DMS114 treated with DMSO at 0.1 percent for 48 hours (cell line): ENCODE measurements at regions not wholly inside any gene's neighbourhood (a gene's known extent, or its start where the extent isn't known, plus 50 kb on each side); places are given as distances from the start of the nearest gene placed in this dataset.
"Not testable (repeated sequence)": the region's sequence is repeated elsewhere in the genome, so short reads cannot be mapped to it uniquely, and the experiment has no call there.

ENCODE experiments used
- DNase-seq: peaks from one replicate; lab custom pipeline; 2025; ENCODE audit not compliant: unreplicated experiment; lab: John Stamatoyannopoulos, UW

DNA sequence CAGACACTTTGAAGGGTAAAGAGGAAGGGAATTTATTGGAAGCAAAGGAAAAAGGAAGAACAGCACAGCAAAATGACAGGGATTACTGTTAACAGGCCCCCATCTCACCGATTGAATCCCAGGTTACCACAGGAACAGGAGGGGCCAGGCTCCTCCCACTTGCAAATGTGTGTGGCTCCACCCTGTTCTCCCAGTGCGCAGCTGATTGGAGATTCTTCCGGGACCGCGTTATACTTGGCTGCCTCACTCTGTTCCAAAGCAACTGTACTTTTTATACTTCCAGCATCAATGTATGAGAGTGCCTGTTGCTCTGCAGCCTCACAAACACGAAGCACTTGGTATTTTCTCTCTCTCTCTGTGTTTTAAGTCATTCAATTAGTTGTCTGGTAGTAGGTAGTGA is 273.6 kb upstream of the MDGA2 start:
- no peak for DNase-seq

DNA sequence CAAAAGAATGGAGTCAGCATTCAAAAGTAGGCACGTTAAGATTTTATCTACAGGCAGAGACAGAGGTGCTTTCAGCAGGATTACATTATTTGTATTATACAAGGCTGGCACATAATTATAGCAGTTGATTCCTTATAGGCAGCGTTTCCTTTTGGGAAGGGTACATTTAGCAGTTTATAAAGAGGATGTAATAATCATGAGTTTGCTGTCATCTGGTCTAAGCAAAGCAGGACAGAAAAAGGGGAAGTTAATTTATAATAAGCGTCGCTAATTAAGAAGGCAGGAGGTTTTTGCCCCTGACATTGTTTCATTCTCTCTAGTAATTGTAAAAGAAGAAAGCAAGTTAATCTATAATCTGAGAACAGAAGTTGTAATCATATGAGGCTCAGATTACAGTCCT is 259.9 kb upstream of the MDGA2 start:
- no peak for DNase-seq

DNA sequence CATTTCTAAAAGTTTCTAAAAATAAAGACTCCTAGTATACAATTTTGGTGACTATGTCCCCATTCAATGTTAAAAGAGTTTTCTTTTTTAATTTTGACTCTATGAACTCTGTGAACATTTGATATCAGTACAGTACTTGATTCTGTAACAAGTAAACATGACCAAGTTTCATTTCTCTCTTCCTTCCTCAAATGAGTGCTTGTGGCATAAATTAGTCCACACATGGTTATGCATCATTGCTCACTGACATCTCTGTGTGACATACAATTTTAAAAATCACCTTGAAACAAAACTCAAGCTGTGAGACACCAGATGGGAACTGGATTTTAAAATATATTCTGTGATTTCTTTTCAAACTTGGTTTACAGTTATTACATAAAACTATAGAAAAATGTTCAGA is 253.9 kb upstream of the MDGA2 start:
- no peak for DNase-seq

DNA sequence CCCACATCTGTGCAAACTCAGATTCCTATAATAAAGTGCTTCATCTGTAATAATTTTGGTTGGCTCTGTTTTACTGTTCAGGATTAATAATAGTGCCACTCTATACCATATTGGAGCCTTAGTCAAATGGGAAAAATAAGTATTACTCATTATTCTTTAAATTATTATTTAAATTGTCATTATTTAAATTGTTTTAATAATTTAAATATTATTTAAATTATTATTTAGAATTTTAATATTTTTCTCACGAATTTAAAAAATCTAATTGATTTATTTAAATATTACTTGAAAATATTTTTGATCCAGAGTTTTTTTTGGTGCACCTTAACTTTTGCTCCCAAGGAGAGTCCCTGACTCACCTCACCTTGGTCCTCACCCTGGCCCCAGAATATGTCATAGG is 245.7 kb upstream of the MDGA2 start:
- no peak for DNase-seq

DNA sequence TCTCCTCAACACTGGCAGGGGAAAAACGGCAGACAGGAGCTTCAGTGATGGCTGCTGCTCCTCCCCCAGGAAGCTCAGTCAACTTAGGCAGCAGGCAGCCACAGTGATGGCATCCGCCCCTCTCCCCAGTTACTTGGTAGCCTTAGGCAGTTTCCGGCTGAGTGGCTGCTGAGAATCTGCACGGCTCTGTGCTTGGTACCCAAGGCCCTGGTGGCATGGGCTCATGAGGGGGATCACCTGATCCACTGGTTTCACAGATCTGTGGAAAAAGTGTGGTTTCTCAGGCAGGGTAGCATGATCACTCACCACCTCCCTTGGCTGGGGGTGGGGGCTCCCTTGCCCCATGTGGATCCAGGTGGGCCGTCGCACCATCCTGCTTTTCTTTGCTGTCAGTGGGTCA is 244.6 kb upstream of the MDGA2 start:
- no peak for DNase-seq

DNA sequence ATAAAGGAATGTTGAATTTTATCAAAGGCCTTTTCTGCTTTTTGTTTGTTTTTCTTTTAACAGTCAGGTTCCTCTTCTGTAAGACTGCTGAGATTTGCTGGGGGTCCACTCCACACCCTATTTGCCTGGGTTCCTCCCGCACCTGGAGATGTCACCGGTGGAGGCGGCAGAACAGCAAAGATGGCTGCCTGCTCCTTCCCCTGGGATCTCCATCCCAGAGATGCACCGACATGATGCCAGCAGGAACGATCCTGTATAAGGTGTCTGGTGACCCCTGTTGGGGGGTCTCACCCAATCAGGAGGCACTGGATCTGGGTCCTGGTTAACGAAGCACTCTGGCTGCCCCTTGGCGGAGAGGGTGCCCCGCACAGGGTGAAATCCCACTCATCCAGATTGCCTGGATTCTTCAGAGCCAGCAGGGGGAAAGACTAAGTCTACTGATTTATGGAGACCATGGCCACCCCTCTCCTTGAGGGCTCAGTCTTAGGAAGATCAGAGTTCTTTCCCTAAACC is 244.0 kb upstream of the MDGA2 start:
- DNase-seq: no peak

DNA sequence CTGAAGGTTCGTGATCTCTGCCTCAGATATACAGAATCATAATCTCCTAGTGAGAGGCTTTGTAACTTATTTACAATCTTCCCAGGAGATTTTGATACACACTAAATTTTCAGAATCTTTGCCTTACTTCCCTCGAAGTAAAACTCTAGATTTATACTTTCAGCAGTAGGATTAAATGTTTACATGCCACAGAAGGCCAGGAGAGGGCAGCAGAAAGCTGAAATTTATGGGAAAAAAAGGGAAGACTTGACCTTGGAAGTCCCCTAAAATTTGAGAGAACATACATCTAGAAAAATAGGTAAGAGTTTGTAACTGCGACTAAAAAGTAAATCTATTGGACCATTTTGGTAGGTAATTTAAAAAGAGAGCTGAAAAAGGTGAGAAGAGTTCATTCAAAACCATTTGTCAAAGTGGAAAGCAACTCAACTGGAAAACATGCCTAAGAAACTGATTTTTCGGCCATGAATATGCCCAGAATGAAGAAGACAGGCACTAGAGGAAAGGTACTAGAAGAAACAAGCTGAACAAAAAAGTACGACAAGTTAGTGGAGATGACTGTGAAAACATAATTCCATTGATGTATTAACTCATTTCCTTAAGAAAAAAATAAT is 242.0 kb upstream of the MDGA2 start:
- peak; percentile 5 for DNase-seq

DNA sequence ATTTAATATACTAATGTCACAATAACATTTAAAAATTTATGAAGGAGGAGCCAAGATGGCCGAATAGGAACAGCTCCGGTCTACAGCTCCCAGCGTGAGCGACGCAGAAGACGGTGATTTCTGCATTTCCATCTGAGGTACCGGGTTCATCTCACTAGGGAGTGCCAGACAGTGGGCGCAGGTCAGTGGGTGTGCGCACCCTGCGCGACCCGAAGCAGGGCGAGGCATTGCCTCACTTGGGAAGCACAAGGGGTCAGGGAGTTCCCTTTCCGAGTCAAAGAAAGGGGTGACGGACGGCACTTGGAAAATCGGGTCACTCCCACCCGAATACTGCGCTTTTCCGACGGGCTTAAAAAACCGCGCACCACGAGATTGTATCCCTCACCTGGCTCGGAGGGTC is 225.7 kb upstream of the MDGA2 start:
- not testable (repeated sequence) for DNase-seq

DNA sequence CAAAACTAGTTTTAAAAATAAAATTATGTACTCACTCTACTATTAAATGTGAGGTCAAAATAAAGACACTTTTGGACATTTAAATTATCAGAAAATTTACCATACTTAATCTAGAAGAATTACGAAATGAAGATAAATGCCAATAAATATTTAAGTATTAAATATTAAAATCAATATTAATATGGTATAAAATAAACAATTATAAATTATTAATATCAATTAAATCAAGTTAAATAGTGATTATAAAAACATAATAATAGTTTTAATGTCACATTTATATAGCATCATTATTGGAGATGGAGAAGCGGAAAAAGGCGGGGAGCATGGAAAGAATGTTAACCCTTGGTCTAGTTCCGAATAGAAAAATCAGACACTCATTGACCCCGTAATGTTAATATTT is 224.3 kb upstream of the MDGA2 start:
- DNase-seq: no peak

DNA sequence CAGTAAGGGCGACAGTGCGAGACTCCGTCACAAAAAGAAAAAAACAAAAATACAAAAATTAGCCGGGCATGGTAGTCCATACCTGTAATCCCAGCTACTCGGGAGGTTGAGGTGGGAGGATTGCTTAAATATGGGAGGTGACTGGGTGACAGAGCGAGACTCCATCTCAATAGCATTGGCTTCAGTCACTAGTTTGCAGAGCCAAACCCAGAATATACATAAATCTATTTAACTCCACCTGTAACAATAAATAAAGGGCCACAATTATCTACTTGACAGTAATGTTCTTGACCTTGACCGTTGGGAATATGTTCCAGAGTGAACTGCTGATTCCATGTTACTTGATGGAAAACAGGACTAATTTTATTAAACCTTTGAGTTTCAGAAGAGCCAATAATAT is 198.9 kb upstream of the MDGA2 start:
- no peak for DNase-seq

DNA sequence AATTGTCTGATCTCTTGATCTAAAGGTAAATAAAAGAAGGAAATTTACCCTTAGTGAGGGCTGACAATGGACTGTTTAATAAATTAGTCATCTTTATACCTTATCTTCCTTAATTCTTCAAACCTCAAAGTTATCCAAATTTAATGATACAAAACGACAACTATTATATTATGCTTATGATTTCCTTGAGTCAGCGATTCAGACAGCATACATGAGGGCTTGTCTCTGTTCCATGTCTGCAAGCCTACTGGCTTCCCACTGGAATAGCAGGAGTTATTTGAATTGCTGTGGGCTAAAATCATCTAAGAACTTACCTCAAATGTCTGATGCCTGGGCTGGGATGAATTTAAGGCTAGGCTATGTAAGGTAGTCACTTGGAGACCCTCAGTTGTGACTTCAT is 197.2 kb upstream of the MDGA2 start:
- DNase-seq: no peak

DNA sequence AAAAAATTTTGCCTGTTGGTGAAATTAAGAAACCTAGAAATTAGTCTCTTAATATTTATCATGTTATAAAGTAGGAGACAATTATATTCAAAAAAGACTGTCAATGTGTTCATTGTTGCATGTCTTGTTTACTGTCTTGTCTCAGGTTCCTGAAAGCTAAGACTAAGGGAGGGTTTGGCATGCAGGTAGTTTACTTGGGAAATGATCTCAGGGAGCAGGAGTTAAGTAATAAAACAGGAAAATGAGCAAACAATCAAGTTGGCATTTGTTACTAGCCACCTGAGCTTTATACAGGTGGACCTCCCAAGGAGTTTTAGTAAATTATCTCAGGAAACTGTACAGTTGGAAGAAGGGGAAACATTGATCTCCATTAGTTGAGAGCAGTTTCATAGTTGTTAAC is 188.0 kb upstream of the MDGA2 start:
- DNase-seq: no peak

DNA sequence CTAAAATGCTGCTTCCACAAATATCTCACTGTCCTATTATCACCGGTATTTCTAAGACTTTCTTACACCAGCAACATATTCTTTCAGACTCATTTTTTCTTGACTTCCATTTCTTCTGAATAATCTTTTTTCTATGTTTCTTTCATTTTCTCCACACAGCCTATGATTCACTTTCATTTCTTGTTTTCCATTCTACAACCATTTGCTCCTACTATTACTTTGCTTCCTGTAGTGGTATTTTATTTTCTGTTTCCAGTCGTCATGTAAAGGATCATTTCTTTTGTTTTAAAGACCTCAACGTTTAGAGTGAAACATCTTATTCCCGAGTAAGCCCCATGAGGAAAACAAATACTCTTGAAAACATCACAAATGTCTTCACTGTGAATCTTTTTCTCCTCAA is 182.2 kb upstream of the MDGA2 start:
- no peak for DNase-seq

DNA sequence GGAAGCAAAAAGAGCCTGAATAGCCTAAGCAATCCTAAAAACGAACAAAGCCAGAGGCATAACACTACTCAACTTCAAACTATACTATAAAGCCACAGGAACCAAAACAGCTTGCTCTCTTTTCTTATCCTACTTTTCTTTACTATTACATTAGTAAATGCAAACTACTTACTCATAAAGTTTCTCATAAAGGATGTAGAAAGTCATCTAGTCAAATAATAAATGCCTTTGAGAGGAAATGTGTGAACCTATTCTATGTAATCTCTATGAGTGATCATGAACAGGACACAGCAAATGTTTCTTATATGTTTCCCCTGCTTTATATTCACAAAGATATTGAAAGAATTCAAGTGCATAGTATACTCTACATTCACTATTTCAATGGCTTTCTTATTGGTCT is 176.9 kb upstream of the MDGA2 start:
- DNase-seq: no peak

DNA sequence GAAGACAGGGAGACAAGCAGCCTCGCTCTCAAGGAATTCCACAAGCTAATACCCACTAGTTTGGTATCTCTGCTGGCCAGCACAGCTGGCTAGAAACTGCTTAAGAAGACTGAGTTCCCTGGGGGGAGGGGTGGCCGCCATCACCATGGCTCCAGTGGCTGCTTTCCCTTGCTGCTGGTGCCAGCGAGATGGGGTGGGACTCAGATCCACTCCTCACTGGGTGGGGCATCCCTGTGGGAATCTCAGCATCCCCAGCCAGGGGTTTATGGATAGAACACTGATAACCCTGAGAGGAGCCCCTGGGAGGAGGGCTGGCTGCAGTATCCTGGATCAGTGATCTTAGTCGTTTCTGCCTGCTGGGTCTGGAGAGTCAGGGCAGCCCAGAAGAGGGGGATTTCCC is 170.6 kb upstream of the MDGA2 start:
- DNase-seq: no peak

DNA sequence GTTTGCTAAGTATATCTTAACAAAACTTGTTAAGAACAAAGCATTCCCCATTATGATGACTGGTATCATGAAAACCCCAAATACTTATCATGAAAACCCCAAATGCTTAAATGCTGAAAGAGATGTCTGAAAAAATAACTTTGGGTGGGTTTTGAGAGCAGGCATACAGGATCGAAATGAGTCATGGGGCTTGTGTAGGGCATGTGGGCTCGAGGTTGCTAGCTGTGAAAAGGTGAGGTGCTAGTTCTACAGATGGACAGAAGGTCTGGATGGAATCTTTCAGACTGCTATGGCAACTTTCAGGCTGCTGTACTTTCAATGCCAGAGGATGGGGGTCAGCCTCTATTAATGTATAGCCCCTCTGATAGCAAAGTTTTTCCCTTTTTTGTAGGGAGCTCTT is 167.8 kb upstream of the MDGA2 start:
- DNase-seq: no peak

DNA sequence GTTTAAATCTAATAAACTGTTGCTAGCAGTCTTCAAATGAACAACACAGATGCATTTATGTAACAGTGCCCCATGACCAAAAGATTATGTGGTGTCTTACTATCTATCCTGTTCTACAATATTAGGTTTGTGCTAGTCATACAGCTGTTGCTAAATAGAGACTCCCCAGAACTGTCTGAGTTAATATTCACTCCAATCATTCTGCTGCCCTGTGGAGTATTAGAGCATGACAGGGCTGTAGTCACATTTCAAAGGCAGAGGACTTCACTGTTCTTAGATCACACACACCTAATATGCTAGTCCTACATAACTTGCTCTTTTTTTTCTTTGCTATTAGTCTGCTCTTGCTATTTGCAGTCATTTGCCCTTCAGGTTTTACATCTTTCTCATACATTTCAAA is 157.6 kb upstream of the MDGA2 start:
- no peak for DNase-seq

DNA sequence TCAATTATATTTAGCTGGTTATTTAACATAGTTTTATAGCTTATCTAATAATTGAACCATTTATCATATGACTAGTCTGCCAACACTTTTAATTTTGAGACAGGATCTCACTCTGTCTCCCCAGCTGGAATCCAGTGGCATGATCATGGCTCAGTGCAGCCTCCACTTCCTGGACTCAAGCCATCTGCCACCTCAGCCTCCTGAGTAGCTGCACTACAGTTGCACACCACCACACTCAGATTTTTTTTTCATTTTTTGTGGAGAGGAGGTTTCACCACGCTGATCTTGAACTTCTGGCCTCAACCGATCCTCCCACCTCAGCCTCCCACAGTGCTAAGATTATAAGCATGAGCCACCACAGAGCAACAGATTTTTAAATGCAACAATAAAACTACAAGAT is 151.4 kb upstream of the MDGA2 start:
- no peak for DNase-seq

DNA sequence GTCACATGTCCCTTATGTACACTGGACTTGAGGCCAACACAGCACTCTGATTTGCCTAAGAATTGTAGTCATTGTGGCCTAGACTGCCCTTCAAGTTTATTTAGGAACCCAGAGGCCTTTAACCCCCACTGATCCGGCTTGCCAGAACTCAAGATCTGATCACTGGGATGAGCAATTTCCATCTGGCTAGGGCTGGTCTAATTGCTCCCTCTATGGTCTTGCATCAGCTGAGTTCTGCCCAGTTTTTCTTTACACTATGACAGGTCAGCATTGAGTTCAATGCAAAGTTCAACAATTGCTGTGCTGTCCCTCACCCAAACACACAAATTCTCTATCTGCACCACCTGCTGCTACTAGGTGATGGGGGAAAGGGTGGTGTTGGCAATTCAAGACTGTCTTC is 146.9 kb upstream of the MDGA2 start:
- DNase-seq: no peak

DNA sequence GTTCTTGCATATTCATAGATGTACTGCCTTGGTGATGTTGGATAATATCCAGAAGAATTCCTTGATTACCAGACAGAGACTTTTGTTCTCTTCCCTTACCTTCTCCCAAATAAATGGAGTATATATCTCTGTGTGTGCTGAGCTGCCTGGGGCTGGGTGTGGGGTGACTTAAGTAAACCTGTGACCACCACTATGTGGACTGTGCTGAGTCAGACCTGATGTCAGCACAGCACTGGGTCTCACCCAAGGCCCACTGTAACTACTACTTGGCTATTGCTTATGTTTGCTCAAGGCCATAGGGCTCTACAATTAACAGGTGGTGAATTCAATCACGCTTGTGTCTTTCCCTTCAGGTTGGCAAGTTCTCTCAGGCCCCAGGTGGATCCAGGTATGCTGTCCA is 145.7 kb upstream of the MDGA2 start:
- DNase-seq: no peak

DNA sequence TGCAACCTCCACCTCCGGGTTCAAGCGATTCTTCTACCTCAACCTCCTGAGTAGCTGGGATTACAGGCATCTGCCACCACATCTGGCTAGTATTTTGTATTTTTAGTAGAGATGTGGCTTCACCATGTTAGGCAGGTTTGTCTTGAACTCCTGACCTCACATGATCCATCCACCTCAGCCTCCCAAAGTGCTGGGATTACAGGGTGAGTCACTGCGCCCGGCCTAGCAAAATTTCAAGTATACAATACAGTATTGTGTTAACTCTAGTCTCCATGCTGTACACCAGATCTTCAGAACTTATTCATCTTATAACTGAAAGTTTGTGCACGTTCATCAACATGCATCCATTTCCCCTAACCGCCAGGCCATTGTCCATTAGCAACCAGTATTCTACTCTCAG is 115.1 kb upstream of the MDGA2 start:
- DNase-seq: no peak

DNA sequence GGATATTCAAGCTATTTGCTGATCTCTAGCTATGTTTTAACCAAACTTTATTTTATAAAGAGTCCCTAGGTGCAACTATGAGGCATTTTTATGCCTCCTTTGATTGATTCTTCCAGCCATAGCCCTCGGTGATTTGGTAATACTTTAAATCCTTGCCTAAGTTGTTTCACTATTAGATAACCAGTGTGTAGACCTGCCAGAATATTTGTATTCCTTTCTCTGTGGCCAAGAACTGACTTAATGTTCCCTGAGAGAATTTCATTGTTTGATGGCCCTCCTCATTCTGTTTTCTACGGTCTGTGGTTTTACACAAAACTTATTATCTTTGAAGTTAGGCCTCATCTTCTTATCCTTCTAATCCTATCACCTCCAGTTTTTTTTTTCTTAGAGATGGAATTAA is 109.7 kb upstream of the MDGA2 start:
- DNase-seq: no peak

DNA sequence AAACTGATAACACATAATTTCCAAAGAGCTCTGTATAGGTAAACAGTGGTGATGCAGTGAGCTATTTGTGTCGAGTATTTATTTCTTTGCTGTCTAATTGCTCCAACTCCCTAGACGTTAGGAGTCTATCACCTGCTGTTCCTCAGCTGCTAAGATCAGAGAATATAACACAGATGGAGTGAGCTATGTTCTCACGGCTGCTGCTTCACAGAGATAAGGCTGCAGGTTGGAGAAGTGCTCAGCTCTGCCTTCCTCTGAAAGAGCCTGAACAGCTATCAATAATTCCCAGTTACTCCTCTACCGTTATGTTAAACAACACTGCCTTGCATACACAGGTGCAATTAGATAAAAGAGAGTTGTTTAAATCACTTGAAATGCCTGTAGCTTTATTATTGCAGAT is 103.2 kb upstream of the MDGA2 start:
- no peak for DNase-seq

DNA sequence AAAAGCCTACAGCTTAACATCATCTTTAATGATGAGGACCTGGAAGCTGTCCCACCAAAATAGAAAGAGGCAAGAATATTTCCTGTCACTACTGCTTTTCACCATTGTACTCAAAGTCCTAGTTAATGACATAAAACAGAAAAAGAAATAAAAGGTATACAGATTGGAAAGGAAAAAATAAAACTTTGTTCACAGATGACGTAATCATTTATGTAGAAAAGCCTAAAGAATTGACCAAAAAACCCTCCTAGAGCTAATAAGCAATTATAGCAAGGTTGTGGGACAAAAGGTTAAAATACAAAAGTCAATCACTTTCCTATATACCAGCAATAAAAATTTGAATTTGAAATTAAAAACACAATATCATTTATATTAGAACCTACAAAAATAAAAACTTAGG is 97.2 kb upstream of the MDGA2 start:
- DNase-seq: no peak
